HEK293 (cell line): ENCODE measurements at regions not wholly inside any gene's neighbourhood (a gene's known extent, or its start where the extent isn't known, plus 50 kb on each side); places are given as distances from the start of the nearest gene placed in this dataset.

ENCODE experiments used
- CTCF ChIA-PET: fragments of 350-600 bp; formaldehyde crosslinking; extraction: SDS; loops from one replicate; lab custom pipeline; 2021; ENCODE audit warnings: antibody characterized with exemption; lab: Yijun Ruan, JAX
- POLR2A ChIA-PET: fragments of 300-600 bp; formaldehyde crosslinking; extraction: SDS; loops from one replicate; lab custom pipeline; 2020; ENCODE audit warnings: antibody characterized with exemption, inconsistent platforms; lab: Yijun Ruan, JAX
- H3K27ac ChIP-seq: fragments of 200-500 bp; sonication (Bioruptor generic); 2 replicates; pipeline ENCODE4 v1.5.1; 2014; ENCODE audit warnings: low read depth, low read length, control low read depth, inconsistent platforms; ENCODE audit errors: extremely low read depth
- H3K36me3 ChIP-seq, 2 experiments: fragments of 200-500 bp in 1 of 2; sonication (Bioruptor generic) in 1 of 2; 1 replicate in 1 of 2; 2 replicates in 1 of 2; pipeline ENCODE4 v1.5.1; 2014 to 2017; ENCODE audit warnings: inconsistent platforms in 2 of 2, low read length in 2 of 2; ENCODE audit not compliant: control insufficient read depth in 2 of 2, insufficient read depth in 1 of 2
- H3K4me1 ChIP-seq: fragments of 200-500 bp; sonication (Bioruptor generic); 2 replicates; pipeline ENCODE4 v1.5.1; 2014; ENCODE audit warnings: mild to moderate bottlenecking, low read length, inconsistent platforms; ENCODE audit not compliant: control insufficient read depth, insufficient read depth
- H3K4me3 ChIP-seq: 2 replicates; pipeline ENCODE4 v1.5.1; 2011; ENCODE audit warnings: low read depth, mild to moderate bottlenecking, control low read depth, low read length, moderate library complexity
- H3K9me3 ChIP-seq: fragments of 200-500 bp; sonication (Bioruptor generic); 2 replicates; pipeline ENCODE4 v1.5.1; 2014; ENCODE audit warnings: low read depth, low read length, inconsistent platforms; ENCODE audit not compliant: control insufficient read depth, insufficient read depth
- GFI1B ChIP-seq: fragments of 450-650 bp; formaldehyde crosslinking; IDR thresholded peaks from 2 replicates; pipeline ENCODE4 v1.5.1; 2016; ENCODE audit warnings: missing biosample characterization, missing genetic modification characterization
- HOXA7 ChIP-seq: sonication (generic); formaldehyde crosslinking; IDR thresholded peaks from 2 replicates; pipeline ENCODE4 v1.8.1; 2022; ENCODE audit warnings: missing genetic modification reagents, borderline replicate concordance
- KLF10 ChIP-seq: fragments of 450-650 bp; IDR thresholded peaks from 2 replicates; pipeline ENCODE4 v1.5.1; 2018; ENCODE audit warnings: missing biosample characterization, mild to moderate bottlenecking, missing genetic modification characterization
- MZF1 ChIP-seq: fragments of 450-650 bp; formaldehyde crosslinking; IDR thresholded peaks from 2 replicates; pipeline ENCODE4 v1.5.1; 2017; ENCODE audit warnings: missing biosample characterization, missing genetic modification characterization, borderline replicate concordance
- PRDM1 ChIP-seq: fragments of 450-650 bp; formaldehyde crosslinking; IDR thresholded peaks from 2 replicates; pipeline ENCODE4; 2016; ENCODE audit warnings: missing biosample characterization, missing genetic modification characterization
- ZBTB7A ChIP-seq: fragments of 450-650 bp; formaldehyde crosslinking; IDR thresholded peaks from 2 replicates; pipeline ENCODE4 v1.5.1; 2016; ENCODE audit warnings: low read depth, missing biosample characterization, missing genetic modification characterization
- ZNF138 ChIP-seq: fragments of 450-650 bp; formaldehyde crosslinking; IDR thresholded peaks from 2 replicates; pipeline ENCODE4 v1.5.1; 2016; ENCODE audit warnings: missing biosample characterization, missing genetic modification characterization, borderline replicate concordance
- ZNF473 ChIP-seq: fragments of 450-650 bp; formaldehyde crosslinking; IDR thresholded peaks from 2 replicates; pipeline ENCODE4 v1.5.1; 2017; ENCODE audit warnings: missing biosample characterization, missing genetic modification characterization
- ZNF521 ChIP-seq: fragments of 450-650 bp; formaldehyde crosslinking; IDR thresholded peaks from 2 replicates; pipeline ENCODE4 v1.5.1; 2017; ENCODE audit warnings: missing biosample characterization, mild to moderate bottlenecking, missing genetic modification characterization
- ZNF707 ChIP-seq: fragments of 450-650 bp; formaldehyde crosslinking; IDR thresholded peaks from 2 replicates; pipeline ENCODE4 v1.5.1; 2016; ENCODE audit warnings: missing biosample characterization, missing genetic modification characterization
- ZNF76 ChIP-seq: fragments of 450-650 bp; formaldehyde crosslinking; IDR thresholded peaks from 2 replicates; pipeline ENCODE4; 2016; ENCODE audit warnings: low read depth, missing biosample characterization, missing genetic modification characterization, borderline replicate concordance
- ZNF768 ChIP-seq: fragments of 450-650 bp; formaldehyde crosslinking; IDR thresholded peaks from 2 replicates; pipeline ENCODE4 v1.5.1; 2018; ENCODE audit warnings: missing biosample characterization, mild to moderate bottlenecking, missing genetic modification characterization
- ZNF777 ChIP-seq: fragments of 450-650 bp; formaldehyde crosslinking; IDR thresholded peaks from 2 replicates; pipeline ENCODE4 v1.5.1; 2017; ENCODE audit warnings: missing biosample characterization, missing genetic modification characterization, borderline replicate concordance
- ZSCAN16 ChIP-seq: fragments of 450-650 bp; formaldehyde crosslinking; IDR thresholded peaks from 2 replicates; pipeline ENCODE4 v1.5.1; 2016; ENCODE audit warnings: missing biosample characterization, missing genetic modification characterization
- ZSCAN23 ChIP-seq: fragments of 450-650 bp; formaldehyde crosslinking; IDR thresholded peaks from 2 replicates; pipeline ENCODE4 v1.5.1; 2016; ENCODE audit warnings: missing biosample characterization, missing genetic modification characterization
- TF ChIP-seq, protein P1 (sequence below): fragments of 450-650 bp; formaldehyde crosslinking; IDR thresholded peaks from 2 replicates; pipeline ENCODE4 v1.5.1; 2016; ENCODE audit warnings: missing biosample characterization, missing genetic modification characterization
- TF ChIP-seq, protein P2 (sequence below): fragments of 450-650 bp; formaldehyde crosslinking; IDR thresholded peaks from 2 replicates; pipeline ENCODE4 v1.5.1; 2016; ENCODE audit warnings: missing biosample characterization, missing genetic modification characterization, low read depth
- TF ChIP-seq, protein P3 (sequence below): fragments of 450-650 bp; formaldehyde crosslinking; IDR thresholded peaks from 2 replicates; pipeline ENCODE4 v1.5.1; 2016; ENCODE audit warnings: missing biosample characterization, missing genetic modification characterization
- TF ChIP-seq, protein P4 (sequence below): fragments of 450-650 bp; formaldehyde crosslinking; IDR thresholded peaks from 2 replicates; pipeline ENCODE4 v1.5.1; 2016; ENCODE audit warnings: missing biosample characterization, missing genetic modification characterization

DNA sequence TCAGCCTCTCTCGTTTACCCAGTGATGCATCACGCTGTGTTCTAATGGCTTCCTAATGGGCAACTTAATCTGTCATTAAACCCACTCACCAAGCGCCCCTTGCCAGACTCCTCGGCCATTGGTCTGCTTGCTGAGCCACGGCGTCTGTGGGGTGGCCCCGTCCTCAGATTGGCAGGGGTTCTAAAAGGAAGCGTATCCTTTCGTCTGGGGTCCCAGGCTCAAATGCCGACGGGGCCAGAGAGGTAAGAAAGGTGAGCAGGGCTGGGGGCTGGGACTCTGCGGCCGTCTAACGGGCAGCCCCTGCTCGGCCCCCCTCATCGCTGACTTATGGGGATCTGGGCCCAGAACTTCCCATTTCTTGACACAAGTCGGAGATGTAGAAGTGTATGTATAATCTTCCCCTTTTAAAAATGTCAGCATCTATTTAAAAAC is 315.1 kb upstream of the PROK2 start:
- ChIA-PET POLR2A (no interaction called here), CTCF (no interaction called here)
- Histone ChIP-seq H3K4me1 (peaks cover 14% of the 10 kb centered on the region; the same call in 1 of the 2 replicates), H3K9me3 (no peaks in the 10 kb centered on the region), H3K4me3 (no peak overlapping the region), H3K36me3 (no peaks in the 10 kb centered on the region), H3K27ac (peak overlapping the region; percentile 56; the same call in 1 of the 2 replicates)
- TF ChIP-seq ZNF777 (tag by site-specific recombination) (no peak), ZNF521 (tag by site-specific recombination) (no peak), ZSCAN23 (tag by site-specific recombination) (no peak), GFI1B (tag by site-specific recombination) (no peak), MZF1 (tag by site-specific recombination) (no peak), KLF10 (tag by site-specific recombination) (no peak), ZNF473 (tag by site-specific recombination) (no peak), ZNF138 (no peak), ZNF707 (tag by site-specific recombination) (no peak), ZNF76 (tag by site-specific recombination) (no peak), ZBTB7A (tag by site-specific recombination) (no peak), HOXA7 (CRISPR knock-in tag) (no peak), PRDM1 (tag by site-specific recombination) (no peak), ZSCAN16 (tag by site-specific recombination) (no peak)
- TF ChIP-seq, protein P1, sequence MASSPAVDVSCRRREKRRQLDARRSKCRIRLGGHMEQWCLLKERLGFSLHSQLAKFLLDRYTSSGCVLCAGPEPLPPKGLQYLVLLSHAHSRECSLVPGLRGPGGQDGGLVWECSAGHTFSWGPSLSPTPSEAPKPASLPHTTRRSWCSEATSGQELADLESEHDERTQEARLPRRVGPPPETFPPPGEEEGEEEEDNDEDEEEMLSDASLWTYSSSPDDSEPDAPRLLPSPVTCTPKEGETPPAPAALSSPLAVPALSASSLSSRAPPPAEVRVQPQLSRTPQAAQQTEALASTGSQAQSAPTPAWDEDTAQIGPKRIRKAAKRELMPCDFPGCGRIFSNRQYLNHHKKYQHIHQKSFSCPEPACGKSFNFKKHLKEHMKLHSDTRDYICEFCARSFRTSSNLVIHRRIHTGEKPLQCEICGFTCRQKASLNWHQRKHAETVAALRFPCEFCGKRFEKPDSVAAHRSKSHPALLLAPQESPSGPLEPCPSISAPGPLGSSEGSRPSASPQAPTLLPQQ (tag by site-specific recombination) = no peak
- TF ChIP-seq, protein P2, sequence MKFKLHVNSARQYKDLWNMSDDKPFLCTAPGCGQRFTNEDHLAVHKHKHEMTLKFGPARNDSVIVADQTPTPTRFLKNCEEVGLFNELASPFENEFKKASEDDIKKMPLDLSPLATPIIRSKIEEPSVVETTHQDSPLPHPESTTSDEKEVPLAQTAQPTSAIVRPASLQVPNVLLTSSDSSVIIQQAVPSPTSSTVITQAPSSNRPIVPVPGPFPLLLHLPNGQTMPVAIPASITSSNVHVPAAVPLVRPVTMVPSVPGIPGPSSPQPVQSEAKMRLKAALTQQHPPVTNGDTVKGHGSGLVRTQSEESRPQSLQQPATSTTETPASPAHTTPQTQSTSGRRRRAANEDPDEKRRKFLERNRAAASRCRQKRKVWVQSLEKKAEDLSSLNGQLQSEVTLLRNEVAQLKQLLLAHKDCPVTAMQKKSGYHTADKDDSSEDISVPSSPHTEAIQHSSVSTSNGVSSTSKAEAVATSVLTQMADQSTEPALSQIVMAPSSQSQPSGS = no peak
- TF ChIP-seq, protein P3, sequence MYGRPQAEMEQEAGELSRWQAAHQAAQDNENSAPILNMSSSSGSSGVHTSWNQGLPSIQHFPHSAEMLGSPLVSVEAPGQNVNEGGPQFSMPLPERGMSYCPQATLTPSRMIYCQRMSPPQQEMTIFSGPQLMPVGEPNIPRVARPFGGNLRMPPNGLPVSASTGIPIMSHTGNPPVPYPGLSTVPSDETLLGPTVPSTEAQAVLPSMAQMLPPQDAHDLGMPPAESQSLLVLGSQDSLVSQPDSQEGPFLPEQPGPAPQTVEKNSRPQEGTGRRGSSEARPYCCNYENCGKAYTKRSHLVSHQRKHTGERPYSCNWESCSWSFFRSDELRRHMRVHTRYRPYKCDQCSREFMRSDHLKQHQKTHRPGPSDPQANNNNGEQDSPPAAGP = no peak

DNA sequence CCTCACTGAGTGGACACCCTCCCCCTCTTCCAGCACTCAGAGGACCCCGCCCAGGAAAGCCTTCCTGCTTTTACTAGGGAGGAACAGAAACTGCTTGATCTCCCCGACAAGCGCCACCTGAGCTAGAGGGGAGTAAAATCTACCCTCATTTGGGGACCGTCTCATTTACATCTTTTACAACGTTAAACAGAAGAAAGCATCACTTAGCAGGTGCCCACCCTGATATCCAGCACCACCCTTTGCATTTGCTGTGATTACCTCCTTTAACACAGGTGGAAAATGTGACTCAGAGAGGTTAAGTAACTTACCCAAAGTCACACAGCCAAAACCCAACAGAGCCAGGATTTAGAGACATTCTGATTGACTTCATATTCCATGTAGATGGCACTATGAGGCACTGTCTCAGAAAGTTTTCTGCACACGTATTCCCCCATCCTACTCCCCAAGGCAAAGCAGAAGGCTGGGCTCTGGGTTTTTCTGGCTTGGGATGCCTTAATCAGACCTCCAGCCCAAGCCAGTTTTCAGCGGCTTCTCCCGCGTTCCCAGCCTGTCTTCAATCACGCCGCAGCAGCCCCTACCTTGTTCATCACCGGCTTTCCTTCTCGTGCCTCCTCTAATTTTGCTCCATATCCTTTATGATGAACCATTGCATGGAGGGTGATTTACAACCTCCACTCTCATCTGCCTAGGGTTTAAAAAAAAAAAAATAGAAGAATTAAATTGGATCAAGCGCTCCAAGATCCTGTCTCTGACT is 314.6 kb upstream of the PROK2 start:
- Histone ChIP-seq H3K9me3 (no peaks in the 10 kb centered on the region), H3K27ac (no peak overlapping the region), H3K4me3 (no peak overlapping the region)
- ChIA-PET CTCF (interaction anchor here (1.4 kb wide), 1 partner anchor 224 kb away, joined by 3 read pairs; no protein-coding TSS in a partner anchor), POLR2A (no interaction called here)
- peak; percentile 91 for TF ChIP-seq ZNF768 (tag by site-specific recombination)
- TF ChIP-seq, protein P4, sequence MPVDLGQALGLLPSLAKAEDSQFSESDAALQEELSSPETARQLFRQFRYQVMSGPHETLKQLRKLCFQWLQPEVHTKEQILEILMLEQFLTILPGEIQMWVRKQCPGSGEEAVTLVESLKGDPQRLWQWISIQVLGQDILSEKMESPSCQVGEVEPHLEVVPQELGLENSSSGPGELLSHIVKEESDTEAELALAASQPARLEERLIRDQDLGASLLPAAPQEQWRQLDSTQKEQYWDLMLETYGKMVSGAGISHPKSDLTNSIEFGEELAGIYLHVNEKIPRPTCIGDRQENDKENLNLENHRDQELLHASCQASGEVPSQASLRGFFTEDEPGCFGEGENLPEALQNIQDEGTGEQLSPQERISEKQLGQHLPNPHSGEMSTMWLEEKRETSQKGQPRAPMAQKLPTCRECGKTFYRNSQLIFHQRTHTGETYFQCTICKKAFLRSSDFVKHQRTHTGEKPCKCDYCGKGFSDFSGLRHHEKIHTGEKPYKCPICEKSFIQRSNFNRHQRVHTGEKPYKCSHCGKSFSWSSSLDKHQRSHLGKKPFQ (tag by site-specific recombination) = no peak
- TF ChIP-seq, all 188 proteins: peak for 1
- Histone ChIP-seq H3K36me3 (no peaks in the 10 kb centered on the region), H3K4me1 (peaks cover 14% of the 10 kb centered on the region; the same call in 1 of the 2 replicates)
